Mammary epithelial cell (primary cell): ENCODE measurements at regions not wholly inside any gene's neighbourhood (a gene's known extent, or its start where the extent isn't known, plus 50 kb on each side); places are given as distances from the start of the nearest gene placed in this dataset.

ENCODE experiments used
- CTCF ChIP-seq, 2 donors: IDR thresholded peaks in 1 of 2; conservative IDR thresholded peaks in 1 of 2; 2 replicates each; pipeline ENCODE4 v1.5.1; 2011 to 2012; ENCODE audit warnings: inconsistent platforms in 2 of 2, low read length in 2 of 2, mild to moderate bottlenecking in 2 of 2, control low read depth in 1 of 2, low read depth in 1 of 2; ENCODE audit not compliant: insufficient read depth in 1 of 2; ENCODE audit errors: extremely low read depth in 1 of 2
- EZH2 ChIP-seq: IDR thresholded peaks from 2 replicates; pipeline ENCODE4 v1.6.1; 2012; ENCODE audit warnings: low read length, inconsistent platforms, borderline replicate concordance

GRCh38 chr22:48333816-48334735, 1493.6 kb downstream of the BRD1 start:
- TF ChIP-seq EZH2, result no peak
- no peak for TF ChIP-seq CTCF (conservative IDR thresholded peaks at IDR 0.05 in 1 of 2, IDR thresholded peaks at IDR 0.05 in 1 of 2; ENCODE audit: extremely low read depth in 1 of 2, insufficient read depth in 1 of 2, low read depth in 1 of 2, low read length in 2 of 2)
